ENCODE measurements at regions not wholly inside any gene's neighbourhood (a gene's known extent, or its start where the extent isn't known, plus 50 kb on each side); places are given as distances from the start of the nearest gene placed in this dataset.

DNA sequence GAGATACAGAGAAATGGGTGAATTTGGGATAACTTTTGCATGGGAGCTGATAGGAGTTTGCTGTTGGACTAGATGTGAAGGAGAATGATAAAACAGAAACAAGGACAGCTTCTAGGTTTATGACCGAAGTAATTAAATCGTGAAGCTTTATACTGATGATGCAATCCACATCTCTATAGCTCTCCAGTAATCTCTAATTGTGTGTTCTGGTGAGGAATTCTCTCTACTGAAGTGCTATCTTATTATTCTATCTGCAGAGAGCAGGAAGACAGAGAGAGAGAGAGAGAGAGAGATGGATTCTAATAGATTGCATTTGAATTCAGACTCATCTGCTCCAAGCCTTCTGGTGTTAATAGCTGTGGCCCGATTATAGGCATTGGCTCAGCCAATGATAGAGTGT is 113.5 kb upstream of the FRMD4B start:
- CTCF ChIA-PET: interaction anchor here (1.3 kb wide), 1 partner anchor 49 kb away, joined by 3 read pairs; no protein-coding TSS in a partner anchor
- no peaks in the 10 kb centered on the region for H3K9me3 ChIP-seq
- H4K20me1 ChIP-seq (ENCODE audit: insufficient read depth): no peaks in the 10 kb centered on the region
- no peak overlapping the region for H3K9ac ChIP-seq
- no peaks in the 10 kb centered on the region for H3K79me2 ChIP-seq (ENCODE audit: insufficient read depth)
- H3K4me1 ChIP-seq (ENCODE audit: control insufficient read depth in 1 of 2, insufficient read depth in 2 of 2, low read depth in 1 of 2, low read length in 1 of 2): peaks cover 0 to 8% of the 10 kb centered on the region in 2 experiments; a peak in 2 of 4 replicates
- 14% methylated on average over 3 of the region's 3 CpGs for WGBS (ENCODE audit: low lambda C conversion rate)
- H3F3A ChIP-seq (replicated peaks; ENCODE audit: insufficient read depth): no peaks in the 10 kb centered on the region
- no peak for DNase-seq
- POLR2A ChIA-PET: interaction anchor here (0.7 to 1.2 kb wide), 2 partner anchors 8 to 48 kb away, joined by 3 to 5 read pairs; no protein-coding TSS in a partner anchor
- no peak overlapping the region for H3K4me2 ChIP-seq
- TF ChIP-seq RAD21 (IDR thresholded peaks at IDR 0.05; ENCODE audit: low read length): no peak
- TF ChIP-seq GATA2 (CRISPR knock-in tag; IDR thresholded peaks at IDR 0.05): peak; percentile 34; the same call in 1 of the 2 replicates
- no peaks in the 10 kb centered on the region for H3K27me3 ChIP-seq (ENCODE audit: insufficient read depth)
- H3K4me3 ChIP-seq (ENCODE audit: low read depth in 2 of 2, low read length in 1 of 2): no peak overlapping the region
- H3K36me3 ChIP-seq (replicated peaks in 1 of 2; ENCODE audit: control insufficient read depth in 1 of 2, insufficient read depth in 2 of 2, low read length in 1 of 2): no peaks in the 10 kb centered on the region
- no peaks in the 10 kb centered on the region for H3K9me2 ChIP-seq
- peak overlapping the region in 1 of 2 experiments; percentile 60; a peak in 2 of 4 replicates for H3K27ac ChIP-seq (ENCODE audit: low read depth in 2 of 2, low read length in 1 of 2)
- no peak overlapping the region for H2AFZ ChIP-seq (ENCODE audit: low read depth)

DNA sequence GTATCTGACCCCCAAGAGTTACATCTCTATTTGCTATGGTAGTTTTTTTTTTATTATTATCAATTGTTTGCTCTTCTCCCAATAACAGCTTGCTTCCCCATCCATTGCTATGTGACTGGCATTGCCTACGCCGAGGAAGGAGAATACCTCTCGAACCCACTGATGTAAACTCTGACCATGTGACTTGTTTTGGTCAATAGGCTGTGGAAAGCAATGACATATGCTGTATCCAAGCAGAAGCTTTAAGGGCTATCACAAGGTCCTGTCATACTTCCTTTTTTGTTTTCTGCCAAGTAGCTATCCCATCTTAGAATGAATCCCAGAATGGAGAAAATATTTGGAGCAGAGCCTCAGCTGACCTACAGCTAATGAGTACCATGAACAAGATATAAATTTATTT is 111.0 kb upstream of the FRMD4B start:
- WGBS (ENCODE audit: low lambda C conversion rate): 61% methylated on average over 3 of the region's 3 CpGs
- no peak overlapping the region for H3K9ac ChIP-seq
- POLR2A ChIA-PET: no interaction called here
- H3K27me3 ChIP-seq (ENCODE audit: insufficient read depth): no peaks in the 10 kb centered on the region
- no peak for DNase-seq
- no peaks in the 10 kb centered on the region for H3K9me2 ChIP-seq
- H3K4me3 ChIP-seq (ENCODE audit: low read depth in 2 of 2, low read length in 1 of 2): no peak overlapping the region
- H3F3A ChIP-seq (replicated peaks; ENCODE audit: insufficient read depth): no peaks in the 10 kb centered on the region
- no peak for TF ChIP-seq SIN3A (IDR thresholded peaks at IDR 0.05; ENCODE audit: borderline replicate concordance, low read depth, low read length)
- TF ChIP-seq ELF1 (IDR thresholded peaks at IDR 0.05): no peak
- no peak for TF ChIP-seq RFX5 (IDR thresholded peaks at IDR 0.05; ENCODE audit: low read length)
- no peak for TF ChIP-seq GATA2 (CRISPR knock-in tag; IDR thresholded peaks at IDR 0.05)
- TF ChIP-seq POLR2AphosphoS5 (IDR thresholded peaks at IDR 0.05; ENCODE audit: low read depth, low read length): no peak
- H3K4me2 ChIP-seq: no peak overlapping the region
- no peaks in the 10 kb centered on the region for H3K36me3 ChIP-seq (replicated peaks in 1 of 2; ENCODE audit: control insufficient read depth in 1 of 2, insufficient read depth in 2 of 2, low read length in 1 of 2)
- CTCF ChIA-PET: interaction anchor here (0.6 kb wide), 1 partner anchor 409 kb away, joined by 3 read pairs; no protein-coding TSS in a partner anchor
- H3K4me1 ChIP-seq (ENCODE audit: control insufficient read depth in 1 of 2, insufficient read depth in 2 of 2, low read depth in 1 of 2, low read length in 1 of 2): peaks cover 0 to 8% of the 10 kb centered on the region in 2 experiments; a peak in 2 of 4 replicates
- H3K79me2 ChIP-seq (ENCODE audit: insufficient read depth): no peaks in the 10 kb centered on the region
- no peaks in the 10 kb centered on the region for H4K20me1 ChIP-seq (ENCODE audit: insufficient read depth)
- H3K9me3 ChIP-seq: no peaks in the 10 kb centered on the region
- no peak overlapping the region for H2AFZ ChIP-seq (ENCODE audit: low read depth)
- no peak overlapping the region for H3K27ac ChIP-seq (ENCODE audit: low read depth in 2 of 2, low read length in 1 of 2)

DNA sequence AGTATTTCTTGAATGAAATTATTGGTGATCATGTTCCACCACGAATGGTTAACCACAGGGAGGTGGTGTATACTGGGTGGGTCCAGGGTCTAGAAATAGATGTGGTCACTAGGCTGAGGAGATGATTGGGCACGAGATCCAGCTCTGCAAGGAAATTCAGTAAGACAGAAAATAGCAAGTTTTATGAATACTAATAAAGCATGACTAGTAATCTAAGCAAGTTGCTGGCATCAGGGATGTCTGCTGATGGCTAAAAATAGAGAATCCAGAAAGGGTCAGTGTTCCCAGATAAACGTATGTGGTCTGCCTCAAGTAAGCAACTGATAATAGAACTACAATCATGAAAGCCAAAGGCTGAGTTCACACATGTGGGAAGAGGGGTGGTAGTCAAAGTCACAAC is 108.3 kb upstream of the FRMD4B start:
- H3K4me3 ChIP-seq (ENCODE audit: low read depth in 2 of 2, low read length in 1 of 2): no peak overlapping the region
- ChIA-PET POLR2A (no interaction called here), CTCF (interaction anchor here (1.4 to 1.5 kb wide), 2 partner anchors 12 to 16 kb away, joined by 3 to 4 read pairs; no protein-coding TSS in a partner anchor)
- H3K9ac ChIP-seq: no peak overlapping the region
- H3K79me2 ChIP-seq (ENCODE audit: insufficient read depth): no peaks in the 10 kb centered on the region
- no peak overlapping the region for H2AFZ ChIP-seq (ENCODE audit: low read depth)
- no peaks in the 10 kb centered on the region for H3K27me3 ChIP-seq (ENCODE audit: insufficient read depth)
- no peaks in the 10 kb centered on the region for H3K9me3 ChIP-seq
- H3K27ac ChIP-seq (ENCODE audit: low read depth in 2 of 2, low read length in 1 of 2): no peak overlapping the region
- TF ChIP-seq, protein P1, sequence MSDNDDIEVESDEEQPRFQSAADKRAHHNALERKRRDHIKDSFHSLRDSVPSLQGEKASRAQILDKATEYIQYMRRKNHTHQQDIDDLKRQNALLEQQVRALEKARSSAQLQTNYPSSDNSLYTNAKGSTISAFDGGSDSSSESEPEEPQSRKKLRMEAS (IDR thresholded peaks at IDR 0.05; ENCODE audit: low read depth): no peak
- no peak for TF ChIP-seq TCF12 (IDR thresholded peaks at IDR 0.05)
- TF ChIP-seq RAD21 (IDR thresholded peaks at IDR 0.05; ENCODE audit: low read length): no peak
- no peak for TF ChIP-seq GATA2 (CRISPR knock-in tag; IDR thresholded peaks at IDR 0.05)
- TF ChIP-seq YY1 (IDR thresholded peaks at IDR 0.05; ENCODE audit: low read depth): no peak
- TF ChIP-seq, protein P2, sequence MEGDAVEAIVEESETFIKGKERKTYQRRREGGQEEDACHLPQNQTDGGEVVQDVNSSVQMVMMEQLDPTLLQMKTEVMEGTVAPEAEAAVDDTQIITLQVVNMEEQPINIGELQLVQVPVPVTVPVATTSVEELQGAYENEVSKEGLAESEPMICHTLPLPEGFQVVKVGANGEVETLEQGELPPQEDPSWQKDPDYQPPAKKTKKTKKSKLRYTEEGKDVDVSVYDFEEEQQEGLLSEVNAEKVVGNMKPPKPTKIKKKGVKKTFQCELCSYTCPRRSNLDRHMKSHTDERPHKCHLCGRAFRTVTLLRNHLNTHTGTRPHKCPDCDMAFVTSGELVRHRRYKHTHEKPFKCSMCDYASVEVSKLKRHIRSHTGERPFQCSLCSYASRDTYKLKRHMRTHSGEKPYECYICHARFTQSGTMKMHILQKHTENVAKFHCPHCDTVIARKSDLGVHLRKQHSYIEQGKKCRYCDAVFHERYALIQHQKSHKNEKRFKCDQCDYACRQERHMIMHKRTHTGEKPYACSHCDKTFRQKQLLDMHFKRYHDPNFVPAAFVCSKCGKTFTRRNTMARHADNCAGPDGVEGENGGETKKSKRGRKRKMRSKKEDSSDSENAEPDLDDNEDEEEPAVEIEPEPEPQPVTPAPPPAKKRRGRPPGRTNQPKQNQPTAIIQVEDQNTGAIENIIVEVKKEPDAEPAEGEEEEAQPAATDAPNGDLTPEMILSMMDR (IDR thresholded peaks at IDR 0.05): no peak
- no peak for TF ChIP-seq POLR2AphosphoS5 (IDR thresholded peaks at IDR 0.05; ENCODE audit: low read depth, low read length)
- no peak for TF ChIP-seq FOXM1 (IDR thresholded peaks at IDR 0.05; ENCODE audit: low read depth)
- TF ChIP-seq, protein P3, sequence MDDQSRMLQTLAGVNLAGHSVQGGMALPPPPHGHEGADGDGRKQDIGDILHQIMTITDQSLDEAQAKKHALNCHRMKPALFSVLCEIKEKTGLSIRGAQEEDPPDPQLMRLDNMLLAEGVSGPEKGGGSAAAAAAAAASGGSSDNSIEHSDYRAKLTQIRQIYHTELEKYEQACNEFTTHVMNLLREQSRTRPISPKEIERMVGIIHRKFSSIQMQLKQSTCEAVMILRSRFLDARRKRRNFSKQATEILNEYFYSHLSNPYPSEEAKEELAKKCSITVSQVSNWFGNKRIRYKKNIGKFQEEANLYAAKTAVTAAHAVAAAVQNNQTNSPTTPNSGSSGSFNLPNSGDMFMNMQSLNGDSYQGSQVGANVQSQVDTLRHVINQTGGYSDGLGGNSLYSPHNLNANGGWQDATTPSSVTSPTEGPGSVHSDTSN (IDR thresholded peaks at IDR 0.05): no peak
- no peak for TF ChIP-seq CHD2 (IDR thresholded peaks at IDR 0.05; ENCODE audit: low read length, partially characterized antibody)
- TF ChIP-seq RCOR1 (IDR thresholded peaks at IDR 0.05; ENCODE audit: low read length): no peak
- no peak for TF ChIP-seq EP300 (IDR thresholded peaks at IDR 0.05; ENCODE audit: borderline replicate concordance in 1 of 2, low read depth in 1 of 2, low read length in 1 of 2)
- TF ChIP-seq TEAD4 (IDR thresholded peaks at IDR 0.05; ENCODE audit: borderline replicate concordance, insufficient read depth): no peak
- DNase-seq: no peak
- H3K4me2 ChIP-seq: no peak overlapping the region
- no peaks in the 10 kb centered on the region for H3K9me2 ChIP-seq
- no peaks in the 10 kb centered on the region for H4K20me1 ChIP-seq (ENCODE audit: insufficient read depth)
- WGBS (ENCODE audit: low lambda C conversion rate): 11% methylated on average over 3 of the region's 3 CpGs
- H3K4me1 ChIP-seq (ENCODE audit: control insufficient read depth in 1 of 2, insufficient read depth in 2 of 2, low read depth in 1 of 2, low read length in 1 of 2): peaks cover 0 to 2% of the 10 kb centered on the region in 2 experiments; a peak in 2 of 4 replicates
- no peaks in the 10 kb centered on the region for H3F3A ChIP-seq (replicated peaks; ENCODE audit: insufficient read depth)
- H3K36me3 ChIP-seq (replicated peaks in 1 of 2; ENCODE audit: control insufficient read depth in 1 of 2, insufficient read depth in 2 of 2, low read length in 1 of 2): no peaks in the 10 kb centered on the region

All from SK-N-SH (cell line).